K562 (cell line): ENCODE measurements at regions not wholly inside any gene's neighbourhood (a gene's known extent, or its start where the extent isn't known, plus 50 kb on each side); places are given as distances from the start of the nearest gene placed in this dataset.

ENCODE experiments used
- CTCF ChIP-seq, 3 experiments: IDR thresholded peaks in 2 of 3; conservative IDR thresholded peaks in 1 of 3; 2 replicates each; pipeline ENCODE4 v1.5.1; 2011 to 2012; ENCODE audit warnings: low read length in 3 of 3, mild to moderate bottlenecking in 3 of 3, control low read depth in 2 of 3, improper control_type of control experiment in 1 of 3, inconsistent platforms in 1 of 3, low read depth in 1 of 3, mixed read lengths in 1 of 3, moderate library complexity in 1 of 3; ENCODE audit not compliant: insufficient read depth in 2 of 3
- DPF2 ChIP-seq: fragments of 450-650 bp; IDR thresholded peaks from 2 replicates; pipeline ENCODE4 v1.6.1; 2016
- FOXP4 ChIP-seq: sonication (generic); formaldehyde crosslinking; IDR thresholded peaks from 2 replicates; pipeline ENCODE4 v1.8.0; 2022; ENCODE audit warnings: mild to moderate bottlenecking, missing genetic modification reagents, borderline replicate concordance
- FUS ChIP-seq: fragments of 200-400 bp; formaldehyde crosslinking; optimal IDR thresholded peaks from 2 replicates; pipeline ENCODE3; 2017; ENCODE audit warnings: low read depth, low read length
- POLR2AphosphoS5 ChIP-seq: IDR thresholded peaks from 2 replicates; pipeline ENCODE4 v1.6.1; 2011; ENCODE audit warnings: mild to moderate bottlenecking, low read depth, low read length, moderate library complexity; ENCODE audit not compliant: control insufficient read depth, insufficient read depth
- SAFB ChIP-seq: fragments of 200-400 bp; formaldehyde crosslinking; IDR thresholded peaks from 2 replicates; pipeline ENCODE4 v1.6.1; 2017; ENCODE audit warnings: low read depth, low read length, borderline replicate concordance
- SP2 ChIP-seq: IDR thresholded peaks from 2 replicates; pipeline ENCODE4 v1.6.1; 2011; ENCODE audit warnings: mild to moderate bottlenecking, low read depth, low read length, moderate library complexity; ENCODE audit not compliant: poor library complexity, severe bottlenecking; ENCODE audit errors: extremely low read depth
- ZFP1 ChIP-seq: fragments of 450-650 bp; formaldehyde crosslinking; IDR thresholded peaks from 2 replicates; pipeline ENCODE4 v1.4.0; 2020; ENCODE audit warnings: mild to moderate bottlenecking, mixed read lengths
- ZFP36 ChIP-seq: fragments of 150-350 bp; IDR thresholded peaks from 2 replicates; pipeline ENCODE4 v1.6.1; 2018; ENCODE audit warnings: low read length, low read depth; ENCODE audit not compliant: partially characterized antibody

- no peak for TF ChIP-seq CTCF (IDR thresholded peaks at IDR 0.05 in 2 of 3, conservative IDR thresholded peaks at IDR 0.05 in 1 of 3; ENCODE audit: insufficient read depth in 2 of 3, low read depth in 1 of 3, low read length in 3 of 3)
- TF ChIP-seq POLR2AphosphoS5, result no peak
- TF ChIP-seq FUS, result no peak
- no peak for TF ChIP-seq DPF2
- TF ChIP-seq FOXP4 (CRISPR knock-in tag), result no peak
- TF ChIP-seq SAFB, result no peak
- TF ChIP-seq SP2, result no peak
- no peak for TF ChIP-seq ZFP1 (CRISPR knock-in tag)
- TF ChIP-seq ZFP36, result no peak
Observed at GRCh38 chr16:86444661-86445060, 65.7 kb upstream of the FOXF1 start.
